T-helper 22 cell (primary cell): ENCODE measurements at regions not wholly inside any gene's neighbourhood (a gene's known extent, or its start where the extent isn't known, plus 50 kb on each side); places are given as distances from the start of the nearest gene placed in this dataset.

Experiments
- DNase-seq: peaks from one replicate; pipeline ENCODE4 v3.0.0-alpha.2; 2020; ENCODE audit warnings: low read depth

DNA sequence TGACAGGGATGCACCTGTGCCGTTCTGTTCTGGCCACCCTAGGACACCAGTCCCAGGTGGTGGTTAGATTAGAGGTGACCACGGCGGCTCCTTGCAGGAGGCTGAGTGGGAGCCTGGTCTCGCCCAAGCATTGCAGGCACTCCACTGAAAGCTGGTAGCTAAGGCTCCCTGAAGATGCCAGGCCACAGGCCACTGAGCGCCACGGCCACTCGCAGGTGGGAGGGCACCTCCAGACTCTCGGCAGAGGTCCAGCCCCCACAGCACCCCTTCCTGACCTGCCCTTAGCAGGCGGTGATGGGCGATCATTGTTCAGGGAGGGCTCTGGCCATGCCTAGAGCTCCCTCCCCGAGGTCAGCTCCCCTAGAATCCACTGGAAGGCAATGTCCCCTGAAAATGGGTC, 1270.2 kb downstream of the BRD1 start:
- no peak for DNase-seq

DNA sequence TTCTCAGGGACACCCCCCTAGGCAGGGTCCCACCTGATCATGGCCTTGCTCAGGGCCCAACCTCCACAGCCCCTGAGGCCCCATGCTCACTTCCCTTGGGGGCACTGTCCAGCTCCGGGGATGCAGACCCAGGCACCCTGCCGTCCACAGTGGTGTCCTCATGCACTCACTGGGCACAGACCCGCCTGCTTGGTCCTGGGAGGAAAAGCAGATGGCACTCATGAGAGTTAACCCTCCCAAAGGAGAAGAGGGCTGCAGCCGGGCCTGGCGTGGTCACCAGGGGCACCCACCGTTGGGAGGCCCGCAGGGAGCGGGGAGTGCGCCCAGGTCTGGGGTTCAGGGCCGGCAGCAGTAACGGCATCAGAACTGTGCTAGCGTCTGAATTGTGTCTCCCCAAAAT, 1270.9 kb downstream of the BRD1 start:
- DNase-seq = no peak

GRCh38 chr22:48556222-48556621, 1271.5 kb downstream of the BRD1 start:
- DNase-seq = no peak

- no peak for DNase-seq
Observed at GRCh38 chr22:48555606-48556005, 1272.1 kb downstream of the BRD1 start.

DNA sequence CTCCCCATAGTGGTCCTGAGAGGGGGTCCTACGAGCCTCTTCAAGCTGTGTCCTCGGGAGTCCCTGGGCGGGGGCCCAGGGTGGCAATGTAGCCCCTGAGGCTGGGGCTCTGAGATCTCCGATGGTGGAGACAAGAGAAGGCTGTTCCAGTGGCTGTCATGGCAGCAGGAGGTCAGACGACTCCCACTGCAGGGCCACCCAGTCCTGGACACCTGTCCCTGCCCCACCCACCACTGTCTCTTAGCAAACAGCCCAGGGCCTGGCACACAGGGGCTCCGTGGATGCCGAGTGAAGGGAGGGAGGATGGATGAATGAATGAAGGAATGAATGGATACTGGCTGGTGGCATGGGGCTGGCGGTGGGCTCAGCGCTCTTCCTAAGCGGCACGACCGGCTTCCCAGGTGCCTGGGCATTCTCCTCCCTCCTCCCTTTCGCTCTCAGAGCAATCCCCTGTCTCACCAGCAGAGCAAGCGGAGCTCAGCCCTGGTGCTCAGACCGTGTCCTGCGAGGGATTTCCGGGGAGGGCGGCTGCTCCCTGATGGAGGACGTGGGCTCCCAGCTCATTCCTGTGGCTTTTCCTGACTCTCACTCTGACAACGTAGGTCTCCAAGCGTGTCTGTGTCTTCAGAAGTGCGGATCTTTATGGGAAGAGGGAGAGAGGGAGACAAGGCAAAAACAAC, 1272.6 kb downstream of the BRD1 start:
- no peak for DNase-seq

- no peak for DNase-seq
Observed at GRCh38 chr22:48553694-48554308, 1273.9 kb downstream of the BRD1 start.

DNA sequence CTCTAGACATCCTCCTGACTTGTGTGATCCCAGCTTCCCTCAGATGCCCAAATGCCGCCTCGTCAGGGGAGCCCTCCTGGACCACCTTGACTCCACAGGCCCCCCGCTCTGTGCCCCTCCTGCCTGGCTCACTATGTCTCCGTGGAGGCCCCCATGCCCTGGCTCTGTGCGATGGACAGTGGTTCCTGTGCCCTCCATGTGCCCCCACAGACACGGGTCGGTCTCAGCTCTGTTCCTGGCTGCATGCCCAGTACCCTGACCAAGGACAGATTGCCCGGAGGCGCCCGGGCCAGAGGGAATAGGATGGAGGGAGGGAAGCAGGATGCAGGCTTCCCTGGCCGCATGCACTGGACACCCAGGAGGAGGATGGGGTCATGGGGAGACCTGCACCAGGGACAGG, 1274.6 kb downstream of the BRD1 start:
- no peak for DNase-seq

DNA sequence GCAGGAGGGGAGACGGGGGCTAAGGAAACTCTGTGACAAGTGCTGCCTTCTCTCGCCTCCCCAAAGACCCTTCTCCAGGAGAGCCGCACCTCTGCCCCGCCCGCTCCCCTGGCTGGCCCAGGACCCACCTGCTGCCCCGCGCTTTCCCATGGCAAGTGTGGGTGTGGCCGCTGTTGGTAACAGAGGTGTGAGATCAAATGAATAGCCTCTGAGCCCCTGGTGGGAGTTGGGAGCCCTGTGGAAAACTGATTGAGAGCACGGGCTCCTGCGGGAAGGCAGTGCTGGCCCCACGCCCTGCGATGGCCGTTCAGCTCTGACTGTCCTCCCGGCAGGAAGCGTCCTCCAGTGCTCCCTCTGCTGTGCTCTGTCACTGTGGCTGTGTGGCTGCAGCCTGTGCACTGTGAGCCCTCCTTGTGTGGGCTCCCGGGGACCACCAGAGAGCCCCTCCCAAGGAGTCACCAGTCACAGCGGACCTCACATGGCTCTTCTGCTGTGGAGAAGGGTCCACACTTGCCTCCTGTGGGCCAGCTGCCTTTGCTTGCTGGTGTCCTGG, 1275.9 kb downstream of the BRD1 start:
- no peak for DNase-seq

- DNase-seq = no peak
Observed at GRCh38 chr22:48551061-48551460, 1276.6 kb downstream of the BRD1 start.

DNA sequence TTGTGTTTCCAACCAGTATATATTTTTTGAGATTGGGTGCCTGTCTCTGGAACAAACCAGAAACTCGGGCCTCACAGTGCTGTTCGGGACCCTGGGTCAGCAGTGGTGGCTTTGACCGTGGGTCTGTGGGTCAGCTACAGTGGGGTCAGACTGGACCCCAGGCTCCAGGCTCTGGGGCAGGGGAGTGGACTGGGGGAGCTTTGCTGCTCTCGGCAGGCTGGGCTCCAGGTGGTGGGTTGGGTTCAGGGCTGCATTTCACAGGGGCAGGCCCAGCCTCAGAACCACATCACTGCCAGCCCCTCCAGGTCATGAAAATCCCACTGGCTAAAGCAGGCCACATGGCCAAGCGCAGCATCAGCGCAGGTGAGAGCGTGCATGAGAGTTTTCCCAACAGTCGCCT, 1279.3 kb downstream of the BRD1 start:
- DNase-seq = no peak

DNA sequence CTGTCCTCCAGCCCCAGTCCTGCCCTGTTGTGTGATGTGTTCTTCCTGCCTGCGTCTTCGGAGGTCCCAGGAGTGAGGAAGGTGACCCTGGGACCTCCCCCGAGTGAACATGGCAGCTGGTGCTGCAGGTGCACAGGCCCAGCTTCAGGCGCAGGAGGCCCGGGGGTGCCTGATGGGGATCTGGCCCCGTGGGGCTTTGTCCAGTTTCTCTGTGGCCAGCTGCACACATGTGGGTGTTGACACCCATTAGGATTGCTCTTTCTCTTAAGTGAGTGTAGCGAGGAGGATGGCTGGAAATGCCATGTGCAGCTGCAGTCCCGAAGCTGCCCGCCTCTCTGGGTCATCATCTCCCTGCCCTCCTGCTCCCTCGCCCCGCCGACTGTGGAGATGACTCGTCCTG, 1279.7 kb downstream of the BRD1 start:
- DNase-seq = no peak

DNA sequence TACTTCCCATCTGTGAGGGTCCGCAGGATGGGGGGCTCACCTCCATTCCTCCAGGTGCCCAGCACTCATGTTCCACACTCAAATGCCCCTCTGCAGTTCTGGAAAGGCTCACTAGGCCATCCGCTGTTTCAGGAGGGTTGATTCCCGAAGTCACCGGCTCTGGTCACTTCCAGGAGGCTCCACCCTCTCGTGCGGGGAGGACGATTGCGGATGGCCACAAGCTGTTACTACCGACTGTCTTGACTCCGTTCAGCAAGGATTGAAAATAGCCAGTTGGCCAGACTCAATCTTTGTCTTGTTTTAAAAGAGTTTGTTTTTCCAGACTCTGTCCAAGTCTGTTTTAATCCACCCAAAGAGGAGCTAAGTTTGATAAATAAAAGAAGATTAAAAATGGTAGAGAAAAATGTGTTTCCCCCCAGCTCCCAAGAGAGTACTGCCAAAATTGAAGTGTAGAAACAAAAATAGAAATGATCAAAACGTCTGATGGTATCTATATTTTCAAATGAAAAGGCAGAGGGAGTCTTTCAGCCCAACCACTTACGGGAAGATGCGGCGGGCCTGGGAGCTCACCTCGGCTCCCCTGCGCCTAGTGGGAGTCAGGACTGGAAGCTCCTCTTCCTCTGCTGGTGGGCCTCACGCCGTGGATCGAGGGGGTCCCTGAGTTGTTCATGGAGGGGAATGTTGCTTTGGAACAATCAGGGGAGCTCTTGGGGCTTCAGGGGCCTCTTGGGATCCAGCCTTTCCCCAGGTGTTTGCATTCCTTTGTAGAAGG, 1280.8 kb downstream of the BRD1 start:
- DNase-seq = no peak

DNA sequence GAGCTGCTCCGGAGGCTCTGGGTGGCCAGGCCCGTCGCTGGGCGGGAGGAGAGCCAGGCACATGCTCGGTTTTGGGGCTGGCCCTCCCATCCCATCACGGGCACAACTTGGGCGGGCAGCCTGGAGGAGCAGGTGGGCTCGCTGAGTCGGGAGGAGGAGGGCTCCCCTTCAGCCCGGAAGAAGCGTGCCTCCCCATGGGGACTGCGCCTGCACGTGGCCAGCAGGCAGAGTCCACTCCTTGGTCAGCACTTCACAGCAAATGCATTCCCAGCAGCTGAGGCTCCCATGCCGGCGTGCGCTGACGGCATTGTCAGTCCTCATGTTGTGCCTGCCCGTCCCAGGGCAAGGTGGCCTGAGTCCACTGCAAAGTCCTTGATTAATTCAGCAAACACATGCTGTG, 1281.7 kb downstream of the BRD1 start:
- no peak for DNase-seq

DNA sequence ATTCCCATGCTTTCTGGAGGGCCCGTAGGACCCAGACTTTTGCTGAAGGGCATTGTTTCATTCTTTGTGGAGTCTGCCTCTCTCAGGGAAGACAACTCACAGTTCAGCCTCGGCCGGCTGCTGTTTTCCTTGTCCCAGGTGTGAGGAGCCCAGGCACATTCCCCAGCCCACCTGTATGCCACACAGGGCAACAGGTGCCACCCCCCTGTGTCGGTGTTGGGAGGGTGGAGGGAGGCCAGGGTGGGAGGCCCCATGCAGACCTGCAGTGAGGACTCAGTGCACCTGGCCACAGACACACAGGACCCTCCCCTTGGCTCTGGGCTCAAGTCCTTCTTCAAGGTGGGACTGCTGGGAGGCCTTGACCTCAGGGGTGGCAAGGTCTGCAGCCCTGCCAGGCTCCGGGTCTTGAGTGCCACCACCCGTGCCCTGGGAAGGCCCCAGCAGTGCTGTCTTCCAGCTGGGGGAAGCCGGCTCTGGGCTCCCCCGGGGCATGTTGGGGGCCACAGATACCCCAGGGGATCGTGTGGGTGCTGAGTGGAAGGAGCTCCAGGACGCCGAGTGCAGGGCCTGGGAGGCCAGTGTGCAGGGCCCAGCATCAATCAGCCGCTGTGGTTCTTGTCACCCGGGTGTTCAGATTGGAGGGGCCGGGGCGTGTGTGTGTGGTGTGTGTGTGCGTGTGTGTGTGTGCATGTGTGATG, 1286.1 kb downstream of the BRD1 start:
- no peak for DNase-seq

DNA sequence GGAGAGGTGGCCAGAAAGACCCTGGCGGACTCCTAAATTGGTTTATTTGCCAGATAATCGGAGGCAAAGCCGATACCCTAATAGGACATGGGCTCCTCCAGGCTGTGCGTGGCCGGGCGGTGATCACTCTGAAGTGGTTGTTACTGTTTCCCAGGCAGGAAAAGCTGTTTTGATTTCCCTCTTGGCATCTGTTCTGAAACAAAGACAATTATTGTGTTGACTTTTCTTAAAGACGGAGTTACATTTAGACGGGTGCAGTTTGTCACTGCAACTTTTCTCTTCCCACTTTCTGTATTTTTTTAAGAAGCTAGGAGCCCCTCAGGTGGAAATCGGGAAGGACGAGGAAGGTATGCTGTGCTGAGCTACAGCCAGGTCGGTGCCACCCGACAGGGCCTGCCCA, 1288.4 kb downstream of the BRD1 start:
- no peak for DNase-seq

GRCh38 chr22:48538291-48538820, 1289.3 kb downstream of the BRD1 start:
- DNase-seq = no peak

DNA sequence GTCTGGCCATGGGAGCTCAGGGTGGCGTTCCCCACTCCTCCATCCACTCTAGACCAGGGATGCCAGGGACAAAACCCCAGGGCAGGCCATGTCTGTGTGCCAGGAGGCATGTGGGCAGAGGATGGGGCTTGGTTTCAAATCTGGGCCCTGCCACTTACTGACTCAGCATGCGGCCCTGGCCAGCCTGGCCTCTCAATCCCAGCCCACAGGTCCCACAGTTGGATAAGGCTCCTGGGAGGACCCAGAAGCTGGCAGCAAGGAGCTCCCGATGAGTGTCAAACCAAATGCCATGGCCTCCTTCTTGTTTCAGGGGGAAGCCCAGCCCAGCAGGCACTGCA, 1290.4 kb downstream of the BRD1 start:
- DNase-seq = no peak

DNA sequence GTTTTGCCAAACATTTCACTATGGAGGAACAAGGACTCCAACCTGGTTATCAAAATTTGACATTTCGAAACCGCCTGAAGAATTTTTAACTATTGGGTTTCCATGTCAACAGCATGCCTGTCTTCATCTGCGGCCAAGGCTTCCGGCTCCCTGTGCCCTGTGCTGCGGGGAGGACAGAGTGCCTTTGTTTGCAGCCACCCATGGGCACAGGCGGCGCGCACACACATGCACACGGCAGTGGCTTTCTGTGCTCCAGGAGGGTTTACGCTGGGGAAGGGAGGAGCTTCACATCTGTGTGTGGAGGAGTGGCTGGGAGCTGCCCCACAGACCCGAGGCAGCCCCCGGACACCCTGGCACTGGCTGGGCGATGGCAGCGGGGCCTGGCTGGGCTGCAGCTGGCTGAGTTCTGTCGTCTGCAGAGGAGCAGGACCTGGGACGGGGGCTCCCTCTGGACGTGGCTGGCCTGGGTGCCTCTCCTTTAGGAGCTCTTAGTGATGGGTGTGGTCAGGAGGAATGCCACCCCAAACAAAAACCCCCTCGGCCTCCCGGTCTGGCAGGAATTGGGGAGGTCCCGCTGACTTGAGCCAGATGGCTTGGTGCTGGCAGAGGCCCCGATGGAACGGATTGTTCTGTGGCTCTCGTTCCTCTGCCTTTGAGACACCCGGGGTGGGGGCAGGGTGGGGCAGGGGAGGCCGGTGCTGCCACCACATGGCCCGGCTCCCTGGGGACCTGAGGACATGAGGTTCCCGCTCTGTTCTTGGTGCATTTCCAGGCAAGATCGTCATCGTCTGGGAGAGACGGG, 1290.9 kb downstream of the BRD1 start:
- no peak for DNase-seq

DNA sequence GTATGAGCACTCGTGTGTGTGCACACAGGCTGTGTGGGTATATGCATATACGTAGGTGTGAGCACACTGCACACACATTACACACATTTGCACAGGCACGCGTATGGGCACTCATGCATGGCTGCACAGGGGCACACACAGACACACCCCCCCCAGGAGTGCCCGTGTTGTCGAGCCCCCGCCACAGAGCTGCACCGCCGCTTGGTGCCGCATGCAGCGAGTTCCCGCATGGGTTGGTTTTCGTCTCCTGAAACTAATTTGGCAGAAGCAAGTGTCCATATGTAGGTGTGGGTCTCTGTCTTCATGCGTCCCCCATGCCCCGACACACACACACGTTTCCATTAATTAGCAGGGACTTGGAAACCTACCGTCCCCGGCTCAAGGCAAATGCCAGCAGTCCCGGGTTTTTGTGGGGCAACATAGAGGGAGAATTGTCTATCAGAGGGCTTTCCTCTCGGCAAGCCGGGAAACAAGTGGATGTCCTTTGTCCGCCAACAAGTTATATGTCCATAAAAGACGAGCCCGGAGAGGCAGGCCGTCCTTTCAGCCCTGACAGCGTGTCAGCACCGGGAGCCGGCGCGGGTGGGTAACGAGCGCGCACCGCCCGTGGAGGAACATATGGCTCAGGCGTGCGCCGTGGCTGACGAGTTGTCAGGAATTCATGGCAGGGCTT, 1291.7 kb downstream of the BRD1 start:
- DNase-seq = no peak

DNA sequence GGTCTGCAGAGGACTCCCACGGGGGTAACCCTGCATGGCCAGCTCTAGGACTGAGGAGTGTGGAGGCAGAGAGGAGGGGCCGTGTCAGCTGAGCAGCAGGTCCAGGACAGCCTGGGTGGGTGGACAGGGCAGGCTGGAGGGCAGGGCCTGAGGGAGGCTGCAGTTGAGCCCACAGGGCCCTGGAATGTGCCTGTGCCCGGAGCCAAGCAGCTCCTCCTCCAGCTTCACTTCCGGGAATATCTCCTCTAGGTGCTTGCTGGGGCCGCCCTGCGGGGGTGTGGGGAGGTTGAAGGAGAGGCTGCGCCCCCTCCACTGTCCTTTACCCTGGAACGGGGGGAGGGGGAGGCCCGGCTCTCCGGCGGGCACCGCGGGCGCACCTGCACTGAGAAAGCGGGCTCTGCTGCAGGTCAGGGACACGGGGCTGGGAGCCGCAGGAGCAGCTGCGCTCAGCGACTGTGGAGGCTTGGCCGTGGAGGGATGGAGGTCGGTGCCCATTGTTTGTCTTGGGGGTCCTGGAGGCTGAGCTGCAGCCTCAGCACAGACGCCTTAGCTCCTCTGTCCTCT, 1293.2 kb downstream of the BRD1 start:
- DNase-seq = no peak

DNA sequence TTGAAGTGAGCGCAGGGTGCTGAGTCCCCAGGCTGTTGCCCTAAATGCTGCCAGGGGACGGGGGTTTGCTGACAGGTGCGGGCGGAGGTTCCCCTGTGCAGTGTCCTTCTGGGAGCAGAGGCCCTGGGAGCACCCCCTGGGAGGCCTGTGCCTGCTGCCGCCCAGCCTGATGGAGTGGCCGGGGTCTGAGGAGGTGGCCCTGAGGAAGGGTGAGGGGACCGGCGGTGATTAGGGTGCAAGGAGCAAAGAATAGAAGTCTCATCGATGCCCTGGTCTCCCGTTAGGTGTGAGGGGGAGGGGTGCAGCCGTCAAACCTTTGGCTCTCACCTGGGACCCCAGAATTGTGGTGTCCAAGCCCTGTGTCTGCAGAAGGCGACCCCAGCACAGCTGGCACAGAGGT, 1294.7 kb downstream of the BRD1 start:
- DNase-seq = no peak
